OCI-LY7 (cell line): ENCODE measurements at regions not wholly inside any gene's neighbourhood (a gene's known extent, or its start where the extent isn't known, plus 50 kb on each side); places are given as distances from the start of the nearest gene placed in this dataset.
A peak's percentile ranks its signal among the peaks of the same experiment; 100 is the strongest.
"Not testable (repeated sequence)": the region's sequence is repeated elsewhere in the genome, so short reads cannot be mapped to it uniquely, and the experiment has no call there.

ENCODE experiments used
- BruUV-seq: library from RNA; stranded (reverse); fragments of 400-500 nt; replicated peaks from 2 replicates; lab custom pipeline; 2021; lab: Mats Ljungman, UMichigan
- CTCF ChIA-PET: fragments of 300-600 bp; sonication (Branson Sonifier 250); formaldehyde crosslinking; loops from one replicate; lab custom pipeline; 2022; ENCODE audit warnings: antibody characterized with exemption; ENCODE audit not compliant: unreplicated experiment; lab: Charles Lee
- POLR2A ChIA-PET: fragments of 300-600 bp; sonication (Branson Sonifier 250); formaldehyde crosslinking; loops from one replicate; lab custom pipeline; 2022; ENCODE audit warnings: antibody characterized with exemption; lab: Charles Lee
- DNase-seq: peaks from one replicate; pipeline ENCODE4 v3.0.0-alpha.2; 2015; ENCODE audit warnings: low spot score
- H2AFZ ChIP-seq: fragments of 200-600 bp; sonication (generic), shearing (Covaris generic); 2 replicates; pipeline ENCODE4 v1.6.1; 2014; ENCODE audit warnings: mild to moderate bottlenecking, antibody characterized with exemption, low read length, moderate library complexity
- H3K27ac ChIP-seq: fragments of 200-600 bp; sonication (generic); 2 replicates; pipeline ENCODE4 v1.5.1; 2014; ENCODE audit warnings: mixed run types, low read depth, mild to moderate bottlenecking, moderate library complexity, low read length, inconsistent platforms; ENCODE audit not compliant: poor library complexity, severe bottlenecking
- H3K36me3 ChIP-seq: fragments of 200-600 bp; sonication (generic); 2 replicates; pipeline ENCODE4 v1.6.1; 2014; ENCODE audit warnings: mild to moderate bottlenecking, antibody characterized with exemption, low read length, moderate library complexity, mixed read lengths; ENCODE audit not compliant: insufficient read depth
- H3K4me1 ChIP-seq: fragments of 200-600 bp; sonication (generic); 2 replicates; pipeline ENCODE4 v1.5.1; 2014; ENCODE audit warnings: mild to moderate bottlenecking, low read length; ENCODE audit not compliant: insufficient read depth, poor library complexity, severe bottlenecking
- H3K4me2 ChIP-seq: fragments of 200-600 bp; sonication (generic); 2 replicates; pipeline ENCODE4 v1.6.1; 2014; ENCODE audit warnings: mild to moderate bottlenecking, low read length
- H3K4me3 ChIP-seq: fragments of 200-600 bp; sonication (generic); 2 replicates; pipeline ENCODE4 v1.5.1; 2014; ENCODE audit warnings: mild to moderate bottlenecking, low read depth, low read length; ENCODE audit not compliant: poor library complexity, severe bottlenecking
- H3K79me2 ChIP-seq: fragments of 200-600 bp; sonication (generic); 2 replicates; pipeline ENCODE4 v1.6.1; 2016; ENCODE audit warnings: low read depth, mild to moderate bottlenecking, low read length, moderate library complexity, mixed read lengths; ENCODE audit not compliant: insufficient read depth
- H3K9me2 ChIP-seq: fragments of 200-600 bp; sonication (generic); 2 replicates; pipeline ENCODE4 v1.6.1; 2016; ENCODE audit warnings: mild to moderate bottlenecking, low read length, mixed read lengths; ENCODE audit not compliant: insufficient read depth
- H3K9me3 ChIP-seq: fragments of 200-600 bp; sonication (generic); 2 replicates; pipeline ENCODE4 v1.6.1; 2014; ENCODE audit warnings: mild to moderate bottlenecking, mixed run types, low read length, mixed read lengths
- H4K20me1 ChIP-seq: fragments of 200-600 bp; sonication (generic); 2 replicates; pipeline ENCODE4 v1.6.1; 2014; ENCODE audit warnings: mild to moderate bottlenecking, antibody characterized with exemption, low read length, moderate library complexity, mixed read lengths; ENCODE audit not compliant: insufficient read depth
- CTCF ChIP-seq: fragments of 200-600 bp; sonication (generic); conservative IDR thresholded peaks from 2 replicates; pipeline ENCODE4 v1.5.1; 2014; ENCODE audit warnings: mild to moderate bottlenecking, antibody characterized with exemption, low read length, moderate library complexity, mixed read lengths
- EZH2phosphoT487 ChIP-seq: fragments of 200-600 bp; sonication (generic); IDR thresholded peaks from 2 replicates; pipeline ENCODE4 v1.6.1; 2018; ENCODE audit warnings: low read depth, borderline replicate concordance, mild to moderate bottlenecking, mixed run types, antibody characterized with exemption, low read length, moderate library complexity, mixed read lengths
- intact Hi-C: fragments of 100-400 bp; cut with micrococcal nuclease; formaldehyde crosslinking; loops from one replicate; pipeline ENCODE4 v1.10.0; 2022; ENCODE audit not compliant: unreplicated experiment

GRCh38 chr14:106179761-106180160 lies 653.4 kb downstream of the TMEM121 start:
- H3K79me2 ChIP-seq = no peaks in the 10 kb centered on the region
- CTCF ChIA-PET = no interaction called here
- TF ChIP-seq EZH2phosphoT487 (no peak), CTCF (no peak)

GRCh38 chr14:106184771-106185170 lies 658.4 kb downstream of the TMEM121 start:
- intact Hi-C loops, DNase-seq, H3K36me3 ChIP-seq, H2AFZ ChIP-seq, CTCF ChIA-PET, H3K9me2 ChIP-seq, H4K20me1 ChIP-seq, BruUV-seq, H3K9me3 ChIP-seq: not testable (repeated sequence)
- Histone ChIP-seq H3K4me2 (peak overlapping the region; percentile 80; the same call in 1 of the 2 replicates), H3K79me2 (peaks cover 45% of the 10 kb centered on the region), H3K4me1 (peaks cover 39% of the 10 kb centered on the region), H3K4me3 (peak overlapping the region; percentile 71), H3K27ac (peak overlapping the region; percentile 99)
- POLR2A ChIA-PET = interaction anchor here (0.8 to 4.1 kb wide), 4 partner anchors 321 to 608 kb away, joined by 3 to 22 read pairs (median 8); no protein-coding TSS in a partner anchor

More at GRCh38 chr14:106179761-106180160, 653.4 kb downstream of the TMEM121 start:
- intact Hi-C loops = no loop called here
- POLR2A ChIA-PET = no interaction called here
- BruUV-seq = no TSS peak
- no peak for DNase-seq
- Histone ChIP-seq H3K36me3 (no peaks in the 10 kb centered on the region), H2AFZ (no peak overlapping the region), H3K4me3 (no peak overlapping the region), H4K20me1 (no peaks in the 10 kb centered on the region), H3K9me3 (no peaks in the 10 kb centered on the region), H3K4me1 (no peaks in the 10 kb centered on the region), H3K4me2 (no peak overlapping the region), H3K27ac (no peak overlapping the region), H3K9me2 (no peaks in the 10 kb centered on the region)

GRCh38 chr14:106185174-106185836 lies 658.9 kb downstream of the TMEM121 start:
- H4K20me1 ChIP-seq, CTCF ChIA-PET, BruUV-seq, H2AFZ ChIP-seq, H3K9me2 ChIP-seq, H3K9me3 ChIP-seq, H3K36me3 ChIP-seq, intact Hi-C loops: not testable (repeated sequence)
- peak overlapping the region; percentile 99 for H3K27ac ChIP-seq
- peaks cover 44% of the 10 kb centered on the region for H3K4me1 ChIP-seq
- H3K4me2 ChIP-seq = peak overlapping the region; percentile 80
- DNase-seq = peak; percentile 51
- POLR2A ChIA-PET = interaction anchor here (0.8 to 4.1 kb wide), 4 partner anchors 321 to 608 kb away, joined by 3 to 22 read pairs (median 8); no protein-coding TSS in a partner anchor
- H3K4me3 ChIP-seq = peak overlapping the region; percentile 71
- peaks cover 50% of the 10 kb centered on the region for H3K79me2 ChIP-seq
